T-helper 2 cell (primary cell): ENCODE measurements at regions not wholly inside any gene's neighbourhood (a gene's known extent, or its start where the extent isn't known, plus 50 kb on each side); places are given as distances from the start of the nearest gene placed in this dataset.
"Not testable (repeated sequence)": the region's sequence is repeated elsewhere in the genome, so short reads cannot be mapped to it uniquely, and the experiment has no call there.

Experiments used
- DNase-seq, 5 experiments: peaks; one replicate each; pipeline versions ENCODE4 v3.0.0 to v3.0.0-alpha.2; 2012 to 2022

DNA sequence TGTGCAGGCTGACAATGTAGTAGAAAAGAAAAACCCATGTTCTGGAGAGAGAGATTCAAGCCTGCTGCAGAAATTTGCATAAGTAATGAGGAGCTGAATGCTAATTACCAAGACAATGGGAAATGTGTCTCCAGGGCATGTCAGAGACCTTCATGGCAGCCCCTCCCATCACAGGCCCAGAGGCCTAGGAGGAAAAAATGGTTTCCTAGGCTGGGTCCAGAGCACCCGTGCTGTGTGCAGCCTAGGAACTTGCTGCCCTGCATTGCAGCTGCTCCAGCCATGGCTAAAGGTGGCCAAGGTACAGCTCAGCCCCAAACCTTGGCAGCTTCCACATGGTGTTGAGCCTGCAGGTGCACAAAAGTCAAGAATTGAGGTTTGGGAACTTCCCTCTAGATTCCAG is 402.3 kb downstream of the PRR32 start:
- DNase-seq: not testable (repeated sequence)

GRCh38 chrX:127243654-127244053 is 424.1 kb downstream of the PRR32 start:
- DNase-seq: no peak

DNA sequence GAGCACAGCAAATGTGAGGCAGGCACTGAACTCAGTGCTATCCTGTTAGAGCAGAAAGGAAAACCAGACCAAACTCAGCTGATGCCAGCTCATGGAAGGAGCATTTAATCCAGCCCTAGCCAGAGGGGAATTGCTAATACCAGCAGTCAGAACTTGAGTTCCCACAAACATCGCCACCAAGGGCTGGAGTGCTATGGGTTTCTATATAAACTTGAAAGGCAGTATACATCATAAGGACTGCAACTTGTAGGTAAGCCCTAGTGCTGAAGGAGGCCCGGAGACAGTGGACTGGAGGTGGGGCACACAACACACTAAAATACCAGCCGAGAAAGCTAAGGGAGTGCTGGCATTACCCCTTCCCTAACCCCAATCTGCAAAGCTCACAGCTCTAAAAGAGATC is 440.2 kb downstream of the PRR32 start:
- no peak for DNase-seq

DNA sequence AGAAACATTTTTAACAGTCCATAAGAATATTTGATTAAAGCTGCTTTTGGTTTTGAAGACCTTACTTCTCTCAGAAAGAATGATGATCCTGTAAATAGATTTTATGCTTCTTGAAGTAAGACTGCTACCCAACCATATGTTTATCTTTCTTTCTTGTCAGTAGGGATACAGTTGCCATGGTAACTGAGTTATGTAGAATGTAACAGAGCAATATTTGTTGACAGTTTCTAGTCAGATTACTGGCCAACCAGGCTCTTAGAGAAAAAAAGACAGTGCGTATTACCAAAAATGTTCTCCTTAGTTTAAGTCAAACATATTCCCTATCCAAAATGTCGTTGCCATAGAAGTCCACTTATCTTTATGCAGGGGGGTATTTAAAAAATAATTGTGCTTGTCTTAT is 456.8 kb downstream of the PRR32 start:
- DNase-seq: no peak

GRCh38 chrX:127300511-127300910 is 481.0 kb downstream of the PRR32 start:
- no peak for DNase-seq

DNA sequence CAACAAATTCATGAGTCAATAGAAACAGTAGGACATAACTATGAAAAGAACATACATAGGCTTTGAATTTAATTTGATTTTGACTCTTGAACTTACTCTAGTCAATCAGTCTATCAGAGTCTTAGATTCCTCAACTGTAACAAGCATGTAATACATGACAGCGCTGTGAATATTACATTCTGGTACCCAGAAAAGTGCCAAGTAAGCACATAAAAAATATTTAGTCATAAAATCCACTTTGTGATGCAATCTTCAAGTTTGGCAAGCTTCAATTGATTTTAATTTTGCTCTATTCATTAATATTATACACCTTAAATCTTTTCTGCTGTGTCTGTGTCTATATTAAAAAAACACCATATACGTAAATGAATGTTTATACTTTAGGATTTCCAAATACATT is 483.3 kb downstream of the PRR32 start:
- no peak for DNase-seq

GRCh38 chrX:127305013-127305412 is 485.5 kb downstream of the PRR32 start:
- no peak for DNase-seq

DNA sequence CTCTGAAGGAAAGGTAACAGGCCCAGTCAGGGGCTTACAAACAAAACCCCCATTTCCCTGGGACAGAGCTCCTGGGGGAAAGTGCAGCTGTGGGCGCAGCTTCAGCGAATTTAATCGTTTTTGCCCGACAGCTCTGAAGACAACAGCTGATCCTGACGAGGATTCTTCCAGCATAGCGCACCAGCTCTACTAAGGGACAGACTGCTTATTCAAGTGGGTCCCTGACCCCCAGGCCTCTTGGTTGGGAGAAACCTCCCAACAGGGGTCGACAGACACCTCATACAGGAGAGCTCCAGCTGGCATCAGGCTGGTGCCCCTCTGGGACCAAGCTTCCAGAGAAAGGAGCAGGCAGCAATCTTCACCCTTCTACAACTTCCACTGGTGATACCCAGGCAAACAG is 486.7 kb downstream of the PRR32 start:
- no peak for DNase-seq

DNA sequence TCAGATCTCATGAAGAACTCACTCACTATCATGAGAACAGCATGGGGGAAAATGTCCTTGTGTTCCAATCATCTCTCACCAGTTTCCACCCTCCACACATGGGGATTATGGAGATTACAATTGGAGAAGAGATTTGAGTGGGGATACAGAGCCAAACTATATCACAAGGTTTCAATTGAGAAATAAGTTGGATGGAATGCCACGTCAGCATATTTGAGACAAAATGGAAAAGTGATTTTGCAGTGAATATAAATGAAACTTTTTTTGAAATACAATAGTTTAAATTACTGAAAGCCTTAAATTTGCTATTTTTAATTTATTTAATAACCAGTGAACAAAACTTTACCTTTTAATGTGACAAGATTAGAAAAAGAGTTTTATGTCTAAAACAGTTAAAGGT is 494.1 kb downstream of the PRR32 start:
- no peak for DNase-seq

- no peak for DNase-seq
Observed at GRCh38 chrX:127317159-127317558, 497.6 kb downstream of the PRR32 start.

DNA sequence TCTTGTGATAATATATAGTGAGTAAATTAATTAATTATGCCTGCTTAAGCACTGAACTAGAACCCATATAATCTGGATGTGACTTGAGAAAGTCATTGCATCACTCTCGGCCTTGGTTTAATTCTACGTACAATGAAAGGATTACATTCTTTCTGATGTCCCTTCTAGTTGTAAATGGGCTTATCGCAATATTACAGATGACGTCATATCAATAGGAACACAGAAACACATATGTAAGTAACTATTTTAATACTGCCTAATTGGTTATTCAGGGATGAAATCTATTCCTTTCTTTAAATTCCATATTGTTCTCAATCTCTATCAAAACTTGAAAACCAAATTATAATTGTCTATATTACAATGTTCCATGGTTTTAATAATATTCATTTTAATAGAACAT is 504.6 kb downstream of the PRR32 start:
- DNase-seq: no peak
